ENCODE measurements at regions not wholly inside any gene's neighbourhood (a gene's known extent, or its start where the extent isn't known, plus 50 kb on each side); places are given as distances from the start of the nearest gene placed in this dataset.

- Histone ChIP-seq H3K9me3 (ENCODE audit: severe bottlenecking) (peaks cover 3% of the 10 kb centered on the region), H3K4me1 (ENCODE audit: insufficient read depth, poor library complexity, severe bottlenecking) (no peaks in the 10 kb centered on the region), H3K36me3 (ENCODE audit: low read depth) (no peaks in the 10 kb centered on the region), H3K4me3 (ENCODE audit: severe bottlenecking) (no peak overlapping the region), H3K27me3 (ENCODE audit: insufficient read depth, poor library complexity, severe bottlenecking) (no peaks in the 10 kb centered on the region), H3K27ac (ENCODE audit: poor library complexity, severe bottlenecking) (no peak overlapping the region)
- no peak for DNase-seq (ENCODE audit: low spot score)
- ATAC-seq (ENCODE audit: low read depth), result no peak
- TF ChIP-seq, protein P1, sequence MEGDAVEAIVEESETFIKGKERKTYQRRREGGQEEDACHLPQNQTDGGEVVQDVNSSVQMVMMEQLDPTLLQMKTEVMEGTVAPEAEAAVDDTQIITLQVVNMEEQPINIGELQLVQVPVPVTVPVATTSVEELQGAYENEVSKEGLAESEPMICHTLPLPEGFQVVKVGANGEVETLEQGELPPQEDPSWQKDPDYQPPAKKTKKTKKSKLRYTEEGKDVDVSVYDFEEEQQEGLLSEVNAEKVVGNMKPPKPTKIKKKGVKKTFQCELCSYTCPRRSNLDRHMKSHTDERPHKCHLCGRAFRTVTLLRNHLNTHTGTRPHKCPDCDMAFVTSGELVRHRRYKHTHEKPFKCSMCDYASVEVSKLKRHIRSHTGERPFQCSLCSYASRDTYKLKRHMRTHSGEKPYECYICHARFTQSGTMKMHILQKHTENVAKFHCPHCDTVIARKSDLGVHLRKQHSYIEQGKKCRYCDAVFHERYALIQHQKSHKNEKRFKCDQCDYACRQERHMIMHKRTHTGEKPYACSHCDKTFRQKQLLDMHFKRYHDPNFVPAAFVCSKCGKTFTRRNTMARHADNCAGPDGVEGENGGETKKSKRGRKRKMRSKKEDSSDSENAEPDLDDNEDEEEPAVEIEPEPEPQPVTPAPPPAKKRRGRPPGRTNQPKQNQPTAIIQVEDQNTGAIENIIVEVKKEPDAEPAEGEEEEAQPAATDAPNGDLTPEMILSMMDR (IDR thresholded peaks at IDR 0.05; ENCODE audit: poor library complexity, severe bottlenecking), result no peak
Measured at GRCh38 chr6:130535242-130535641, 169.4 kb downstream of the TMEM200A start.

DNA sequence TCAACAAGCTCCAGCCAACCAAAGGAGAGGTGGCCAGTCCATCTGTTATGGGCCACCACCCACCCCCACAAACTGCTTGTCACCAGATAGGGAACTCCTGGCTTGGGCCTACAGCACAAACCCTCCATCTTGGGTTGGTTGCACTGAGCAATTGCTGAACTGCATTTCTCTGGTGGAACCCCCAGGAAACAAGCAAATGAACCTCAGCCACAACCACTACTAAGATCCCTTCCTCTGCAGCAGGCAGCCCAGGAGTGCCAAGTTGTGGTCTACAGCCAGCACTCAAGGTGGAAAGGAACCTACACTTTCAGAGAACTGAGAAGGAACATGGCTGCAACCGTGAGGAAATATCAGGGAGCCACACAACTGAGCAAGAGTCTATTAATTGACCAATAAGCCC, 171.6 kb downstream of the TMEM200A start:
- Histone ChIP-seq H3K4me3 (ENCODE audit: severe bottlenecking) (no peak overlapping the region), H3K36me3 (ENCODE audit: low read depth) (no peaks in the 10 kb centered on the region), H3K27ac (ENCODE audit: poor library complexity, severe bottlenecking) (no peak overlapping the region), H3K9me3 (ENCODE audit: severe bottlenecking) (peaks cover 3% of the 10 kb centered on the region), H3K27me3 (ENCODE audit: insufficient read depth, poor library complexity, severe bottlenecking) (no peaks in the 10 kb centered on the region), H3K4me1 (ENCODE audit: insufficient read depth, poor library complexity, severe bottlenecking) (no peaks in the 10 kb centered on the region)
- no peak for ATAC-seq (ENCODE audit: low read depth)
- DNase-seq (ENCODE audit: low spot score), result no peak
- TF ChIP-seq, protein P1 (IDR thresholded peaks at IDR 0.05; ENCODE audit: poor library complexity, severe bottlenecking), result no peak

DNA sequence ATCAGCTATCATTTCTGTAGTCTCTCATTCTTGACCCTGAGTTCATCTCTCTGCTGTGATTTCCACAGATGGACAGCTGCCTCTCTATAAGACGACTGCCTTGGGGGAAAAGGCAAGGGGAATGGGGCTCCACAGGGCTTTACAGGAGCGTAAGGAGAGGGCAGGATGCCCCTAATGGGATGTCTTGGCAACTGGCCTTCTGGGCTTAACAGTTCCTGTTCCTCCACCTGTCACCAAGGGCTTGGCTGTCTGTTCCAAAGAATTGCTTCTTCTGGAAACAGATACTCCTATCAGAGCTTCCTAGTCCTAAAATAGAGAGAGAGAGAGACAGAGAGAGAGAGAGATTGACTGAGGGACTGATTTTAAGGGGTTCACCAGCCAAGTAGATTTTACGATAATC, 181.9 kb downstream of the TMEM200A start:
- no peak overlapping the region for H3K27ac ChIP-seq (ENCODE audit: poor library complexity, severe bottlenecking)
- no peak for ATAC-seq (ENCODE audit: low read depth)
- TF ChIP-seq, protein P1 (IDR thresholded peaks at IDR 0.05; ENCODE audit: poor library complexity, severe bottlenecking), result no peak
- no peaks in the 10 kb centered on the region for H3K36me3 ChIP-seq (ENCODE audit: low read depth)
- no peaks in the 10 kb centered on the region for H3K27me3 ChIP-seq (ENCODE audit: insufficient read depth, poor library complexity, severe bottlenecking)
- no peak overlapping the region for H3K4me3 ChIP-seq (ENCODE audit: severe bottlenecking)
- no peaks in the 10 kb centered on the region for H3K4me1 ChIP-seq (ENCODE audit: insufficient read depth, poor library complexity, severe bottlenecking)
- no peaks in the 10 kb centered on the region for H3K9me3 ChIP-seq (ENCODE audit: severe bottlenecking)
- DNase-seq (ENCODE audit: low spot score), result no peak

- H3K4me1 ChIP-seq (ENCODE audit: insufficient read depth, poor library complexity, severe bottlenecking), result no peaks in the 10 kb centered on the region
- no peak overlapping the region for H3K27ac ChIP-seq (ENCODE audit: poor library complexity, severe bottlenecking)
- ATAC-seq (ENCODE audit: low read depth) (no peak), DNase-seq (ENCODE audit: low spot score) (no peak)
- TF ChIP-seq, protein P1 (IDR thresholded peaks at IDR 0.05; ENCODE audit: poor library complexity, severe bottlenecking), result no peak
- H3K4me3 ChIP-seq (ENCODE audit: severe bottlenecking), result no peak overlapping the region
- H3K9me3 ChIP-seq (ENCODE audit: severe bottlenecking), result no peaks in the 10 kb centered on the region
- H3K36me3 ChIP-seq (ENCODE audit: low read depth), result no peaks in the 10 kb centered on the region
- no peaks in the 10 kb centered on the region for H3K27me3 ChIP-seq (ENCODE audit: insufficient read depth, poor library complexity, severe bottlenecking)
Measured at GRCh38 chr6:130557481-130558112, 191.8 kb downstream of the TMEM200A start.

DNA sequence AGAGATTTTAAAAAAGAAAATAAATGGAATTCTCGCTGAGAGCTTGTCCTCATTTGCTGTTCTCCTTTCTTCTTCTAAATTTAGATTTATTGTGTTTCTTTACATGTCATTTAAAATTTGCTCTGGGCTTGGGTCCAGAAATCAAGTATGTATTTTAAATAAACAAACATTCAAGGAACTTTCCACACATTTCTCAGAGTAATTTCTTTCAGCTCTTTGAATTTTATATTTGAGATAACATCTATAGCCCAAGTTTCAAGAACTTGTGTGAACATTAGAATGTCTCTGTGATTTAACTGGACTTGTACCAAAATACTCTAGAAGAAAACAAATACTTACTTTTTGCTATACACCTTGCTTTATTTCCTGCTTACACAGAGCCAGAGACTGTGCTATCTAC, 192.3 kb downstream of the TMEM200A start:
- DNase-seq (ENCODE audit: low spot score) (no peak), ATAC-seq (ENCODE audit: low read depth) (no peak)
- no peaks in the 10 kb centered on the region for H3K9me3 ChIP-seq (ENCODE audit: severe bottlenecking)
- H3K27me3 ChIP-seq (ENCODE audit: insufficient read depth, poor library complexity, severe bottlenecking), result no peaks in the 10 kb centered on the region
- no peak overlapping the region for H3K4me3 ChIP-seq (ENCODE audit: severe bottlenecking)
- no peaks in the 10 kb centered on the region for H3K36me3 ChIP-seq (ENCODE audit: low read depth)
- TF ChIP-seq, protein P1 (IDR thresholded peaks at IDR 0.05; ENCODE audit: poor library complexity, severe bottlenecking), result no peak
- H3K4me1 ChIP-seq (ENCODE audit: insufficient read depth, poor library complexity, severe bottlenecking), result no peaks in the 10 kb centered on the region
- no peak overlapping the region for H3K27ac ChIP-seq (ENCODE audit: poor library complexity, severe bottlenecking)
